ENCODE measurements at regions not wholly inside any gene's neighbourhood (a gene's known extent, or its start where the extent isn't known, plus 50 kb on each side); places are given as distances from the start of the nearest gene placed in this dataset.
A peak's percentile ranks its signal among the peaks of the same experiment; 100 is the strongest.

DNA sequence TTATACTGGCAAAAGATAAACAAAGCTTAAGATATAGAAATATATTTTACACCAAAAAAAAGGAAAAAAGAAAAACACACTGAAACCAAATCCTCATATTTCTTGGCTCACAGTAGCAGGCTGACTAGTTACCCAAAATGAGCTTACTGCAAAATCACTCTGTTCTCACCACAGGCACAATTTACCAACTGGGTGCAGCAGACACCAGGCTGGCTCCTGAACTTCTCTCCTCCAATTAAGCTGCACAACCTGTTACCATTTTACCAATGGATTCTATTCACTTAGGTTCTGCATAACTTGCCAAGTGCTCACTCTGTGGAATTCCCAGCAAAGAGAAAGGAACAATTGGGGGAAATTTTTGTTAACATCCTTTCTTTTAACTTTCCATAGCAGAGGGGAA is 679.3 kb downstream of the ZEB2 start:
- H3K9ac ChIP-seq (ENCODE audit: insufficient read depth in 1 of 2, low read depth in 2 of 2, low read length in 2 of 2), result no peak overlapping the region
- no peaks in the 10 kb centered on the region for H4K20me1 ChIP-seq (replicated peaks; ENCODE audit: control insufficient read depth, insufficient read depth, low read length)
- no peak overlapping the region for H3K27ac ChIP-seq (ENCODE audit: extremely low read depth, low read depth, low read length)
- no peak overlapping the region for H3K4me2 ChIP-seq (ENCODE audit: insufficient read depth, low read length)
- intact Hi-C loops (cut with micrococcal nuclease) (no loop called here), in situ Hi-C loops (cut with MboI) (no loop called here)
- FAIRE-seq (no peak), ATAC-seq (no peak), DNase-seq (ENCODE audit: extremely low read depth in 1 of 4, low spot score in 3 of 4) (no peak)
- ChIA-PET POLR2A (no interaction called here), CTCF (ENCODE audit: low intra/inter-chr PET ratio) (no interaction called here)
- H3K36me3 ChIP-seq (ENCODE audit: control insufficient read depth, insufficient read depth, low read length), result no peaks in the 10 kb centered on the region
- no peaks in the 10 kb centered on the region for H3K9me3 ChIP-seq (replicated peaks; ENCODE audit: control insufficient read depth, insufficient read depth, low read depth, low read length)
- BruUV-seq (replicated peaks), result no TSS peak
- H3K4me3 ChIP-seq, result no peak overlapping the region
- no peaks in the 10 kb centered on the region for H3K27me3 ChIP-seq (ENCODE audit: control insufficient read depth in 2 of 2, insufficient read depth in 2 of 2, low read length in 2 of 2)
- H3K79me2 ChIP-seq (ENCODE audit: control insufficient read depth, insufficient read depth, low read length), result no peaks in the 10 kb centered on the region
- no peaks in the 10 kb centered on the region for H3K4me1 ChIP-seq (replicated peaks in 1 of 2; ENCODE audit: control insufficient read depth in 2 of 2, insufficient read depth in 2 of 2, low read length in 2 of 2)
- TF ChIP-seq SP1 (CRISPR knock-in tag; IDR thresholded peaks at IDR 0.05), result no peak
- no peak for TF ChIP-seq ZNF318 (IDR thresholded peaks at IDR 0.05; ENCODE audit: borderline replicate concordance in 1 of 2, low read depth in 1 of 2)
- H2AFZ ChIP-seq (ENCODE audit: low read depth, low read length), result peak overlapping the region; percentile 49; the same call in 1 of the 2 replicates
- H3K9me1 ChIP-seq (ENCODE audit: control insufficient read depth, insufficient read depth, low read length), result no peaks in the 10 kb centered on the region
